HL-60 (cell line): ENCODE measurements at regions not wholly inside any gene's neighbourhood (a gene's known extent, or its start where the extent isn't known, plus 50 kb on each side); places are given as distances from the start of the nearest gene placed in this dataset.

Experiments
- CTCF ChIP-seq: IDR thresholded peaks from one replicate; pipeline ENCODE4 v1.5.1; 2011; ENCODE audit warnings: low read length, control low read depth, inconsistent platforms; ENCODE audit not compliant: insufficient read depth
- REST ChIP-seq: IDR thresholded peaks from 2 replicates; pipeline ENCODE4 v1.6.1; 2012; ENCODE audit warnings: low read depth; ENCODE audit not compliant: insufficient replicate concordance

- no peak for TF ChIP-seq CTCF
- TF ChIP-seq REST, result no peak
Measured at GRCh38 chr12:84702001-84702400, 210.6 kb downstream of the SLC6A15 start.
